GM18520 (cell line): ENCODE measurements at regions not wholly inside any gene's neighbourhood (a gene's known extent, or its start where the extent isn't known, plus 50 kb on each side); places are given as distances from the start of the nearest gene placed in this dataset.
"Not testable (repeated sequence)": the region's sequence is repeated elsewhere in the genome, so short reads cannot be mapped to it uniquely, and the experiment has no call there.

Experiments used
- ATAC-seq: cut with Tn5 transposase; IDR thresholded peaks from one replicate; pipeline ENCODE4 v1.9.1; 2021; ENCODE audit not compliant: unreplicated experiment

DNA sequence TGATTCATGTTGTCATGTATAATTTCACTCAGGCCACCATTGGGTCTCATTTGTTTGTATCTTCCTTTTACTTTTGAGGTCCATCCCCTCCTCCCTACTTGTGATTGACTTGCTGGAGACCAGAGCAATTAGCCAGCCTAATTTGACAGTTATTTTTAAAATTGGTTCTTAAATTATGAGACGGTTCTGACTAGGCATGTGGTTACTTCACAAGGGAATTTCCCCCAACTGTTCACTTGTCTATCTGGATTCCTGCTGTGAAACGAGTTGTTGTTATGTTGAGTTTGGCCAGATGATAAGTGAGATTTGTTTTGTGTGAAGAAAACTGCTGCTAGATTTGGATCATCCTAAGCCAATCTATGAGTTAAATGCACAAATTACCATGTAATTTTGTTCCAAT, 359.1 kb downstream of the BARHL2 start:
- ATAC-seq, result peak; percentile 56

DNA sequence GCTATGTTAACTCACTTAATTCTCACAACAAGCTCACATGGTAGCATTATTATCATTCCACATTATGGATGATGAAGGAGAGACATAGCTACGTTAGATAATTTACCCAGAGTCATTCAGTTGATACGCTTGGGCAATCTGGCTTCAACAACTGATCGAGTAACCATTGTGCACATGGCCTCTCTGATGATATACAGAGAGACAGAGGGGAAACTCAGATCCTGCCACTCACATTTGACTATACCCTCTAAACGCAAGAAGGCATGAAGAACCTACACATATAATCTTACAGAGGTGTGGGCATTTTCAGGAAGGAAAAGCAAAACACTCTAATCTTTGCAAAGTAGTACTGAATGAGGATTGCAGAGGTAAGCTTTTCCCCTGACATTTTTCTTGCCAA, 360.1 kb downstream of the BARHL2 start:
- ATAC-seq, result no peak

DNA sequence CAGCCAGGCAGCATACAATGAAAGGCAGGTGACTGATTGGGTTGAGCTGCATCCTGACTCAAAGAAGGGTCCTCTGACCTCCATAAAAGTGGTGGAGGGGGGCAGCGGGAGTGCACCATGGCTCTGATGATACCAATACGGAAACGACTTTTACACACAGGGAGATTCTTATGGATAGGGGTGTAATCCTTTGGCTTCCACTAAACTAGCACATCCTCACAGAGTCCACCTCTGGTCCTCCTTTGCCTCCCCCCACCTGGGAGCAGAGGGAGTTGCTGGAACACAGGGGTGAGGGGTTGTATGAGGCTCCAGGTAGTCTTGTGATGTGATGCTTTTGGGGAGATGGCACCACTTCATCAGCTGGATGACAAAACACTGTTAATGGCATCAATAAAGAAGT, 361.0 kb downstream of the BARHL2 start:
- no peak for ATAC-seq

DNA sequence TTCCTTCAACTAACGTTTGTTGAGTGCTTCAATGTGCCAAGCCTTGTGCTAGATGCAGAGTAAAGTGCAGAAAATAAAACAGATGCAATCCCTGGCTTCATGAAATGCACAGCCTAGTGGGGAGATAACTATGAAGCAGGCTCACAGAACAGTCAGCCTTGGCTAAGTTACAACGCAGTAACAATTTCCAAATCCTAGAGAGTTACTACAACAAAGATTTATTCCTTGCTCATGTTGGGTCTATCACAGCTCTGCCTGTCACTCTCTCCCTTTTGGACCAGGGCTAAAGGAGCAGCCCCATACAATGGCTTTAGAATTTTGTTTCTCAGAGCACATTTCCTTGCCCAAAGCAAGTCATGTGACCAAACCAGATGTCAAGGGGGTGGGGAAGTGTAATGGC, 359.8 kb downstream of the ZNF326 start:
- ATAC-seq, result no peak

DNA sequence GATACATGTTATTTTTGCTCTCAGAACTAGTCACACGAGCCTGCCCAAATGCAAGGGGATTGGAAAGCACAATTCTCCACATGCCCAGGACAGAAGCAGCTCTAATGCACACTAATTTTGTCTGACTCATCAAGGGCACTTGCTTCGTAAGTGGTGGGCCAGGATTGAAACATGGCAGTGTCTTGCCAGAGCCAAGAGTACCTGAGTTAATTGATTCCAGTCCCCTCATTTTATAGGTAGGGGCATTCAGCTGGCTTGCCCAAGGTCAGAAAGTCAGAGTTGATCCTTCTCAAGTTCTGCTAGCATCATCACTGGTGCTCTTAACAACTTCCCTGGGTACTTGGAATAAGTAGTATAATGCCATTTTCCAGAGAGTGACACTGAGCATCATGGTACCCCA, 356.1 kb downstream of the ZNF326 start:
- ATAC-seq, result no peak

DNA sequence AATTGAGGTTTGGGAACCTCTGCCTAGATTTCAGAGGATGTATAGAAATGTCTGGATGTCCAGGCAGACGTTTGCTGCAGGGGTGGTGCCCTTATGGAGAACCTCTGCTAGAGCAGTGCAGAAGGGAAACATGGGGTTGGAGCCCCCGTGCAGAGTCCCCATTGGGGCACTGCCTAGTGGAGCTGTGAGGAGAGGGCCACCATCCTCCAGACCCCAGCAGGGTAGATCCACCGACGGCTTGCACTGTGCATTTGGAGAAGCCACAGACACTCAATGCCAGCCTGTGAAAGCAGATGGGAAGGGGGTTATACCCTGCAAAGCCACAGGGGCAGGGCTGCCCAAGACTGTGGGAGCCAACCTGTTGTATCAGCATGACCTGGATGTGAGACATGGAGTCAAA, 354.6 kb downstream of the ZNF326 start:
- ATAC-seq, result no peak

DNA sequence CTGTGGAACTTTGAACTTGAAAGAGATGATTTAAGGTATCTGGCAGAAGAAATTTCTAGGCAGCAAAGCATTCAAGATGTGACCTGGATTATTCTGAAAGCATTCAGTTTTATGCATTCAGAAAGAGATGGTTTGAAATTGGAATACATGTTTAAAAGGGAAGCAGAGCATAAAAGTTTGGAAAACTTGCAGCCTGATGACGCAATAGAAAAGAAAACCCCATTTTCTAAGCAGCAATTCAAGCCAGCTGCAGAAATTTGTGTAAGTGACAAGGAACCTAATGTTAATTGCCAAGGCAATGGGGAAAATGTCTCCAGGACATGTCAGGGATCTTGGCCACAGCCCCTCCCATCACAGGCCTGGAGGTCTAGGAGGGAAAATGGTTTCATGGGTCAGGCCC, 354.0 kb downstream of the ZNF326 start:
- no peak for ATAC-seq

DNA sequence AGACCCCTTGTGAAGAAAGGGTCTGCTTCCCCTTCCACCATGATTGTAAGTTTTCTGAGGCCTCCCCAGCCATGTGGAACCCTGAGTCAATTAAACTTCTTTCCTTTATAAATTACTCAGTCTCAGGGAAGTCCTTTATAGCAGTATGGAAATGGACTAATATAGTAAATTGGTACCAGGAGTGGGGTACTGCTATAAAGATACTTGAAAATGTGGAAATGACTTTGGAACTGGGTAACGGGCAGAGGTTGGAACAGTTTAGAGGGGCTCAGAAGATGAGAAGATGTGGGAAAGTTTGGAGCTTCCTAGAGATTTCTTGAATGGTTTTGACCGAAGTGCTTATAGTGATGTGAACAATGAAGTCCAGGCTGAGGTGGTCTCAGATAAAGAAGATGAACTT, 353.5 kb downstream of the ZNF326 start:
- ATAC-seq, result not testable (repeated sequence)

DNA sequence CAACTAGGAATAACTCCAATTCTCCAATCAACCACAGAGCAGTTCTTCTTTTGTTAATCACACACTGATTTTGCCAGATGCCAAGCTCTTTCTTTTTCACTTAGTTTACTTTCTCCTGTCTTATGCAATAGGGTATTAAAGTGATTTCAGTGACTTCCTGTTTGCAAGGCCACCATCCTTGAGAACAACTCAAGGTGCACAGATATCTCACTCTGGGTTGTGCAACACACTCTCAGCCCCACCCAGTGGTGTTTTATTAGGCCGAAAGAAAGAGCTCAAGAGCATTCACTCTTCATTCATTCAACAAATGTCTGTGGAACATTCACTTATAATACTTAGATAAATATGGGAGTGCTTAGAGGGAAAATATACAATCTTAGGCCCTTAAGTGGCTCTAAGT, 352.5 kb downstream of the ZNF326 start:
- no peak for ATAC-seq

DNA sequence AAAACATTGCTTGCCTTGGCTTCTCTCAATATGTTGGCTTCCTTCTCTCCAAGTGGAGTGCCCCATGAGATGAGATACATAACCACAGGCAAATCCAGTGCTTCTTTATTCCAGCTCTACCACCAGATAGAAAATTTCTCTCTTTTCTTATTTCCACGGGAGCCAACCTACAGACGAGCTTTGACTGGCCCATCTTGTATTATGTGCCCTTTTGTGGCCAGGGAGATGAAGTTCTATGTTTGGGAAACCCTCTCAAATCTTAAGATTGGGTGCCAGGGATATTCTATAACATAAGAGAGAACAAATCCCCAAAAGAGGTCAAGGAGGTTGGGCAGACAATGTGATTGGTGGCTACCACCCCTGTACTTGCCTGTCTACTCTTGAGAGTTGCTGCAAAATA, 351.8 kb downstream of the ZNF326 start:
- ATAC-seq, result no peak

DNA sequence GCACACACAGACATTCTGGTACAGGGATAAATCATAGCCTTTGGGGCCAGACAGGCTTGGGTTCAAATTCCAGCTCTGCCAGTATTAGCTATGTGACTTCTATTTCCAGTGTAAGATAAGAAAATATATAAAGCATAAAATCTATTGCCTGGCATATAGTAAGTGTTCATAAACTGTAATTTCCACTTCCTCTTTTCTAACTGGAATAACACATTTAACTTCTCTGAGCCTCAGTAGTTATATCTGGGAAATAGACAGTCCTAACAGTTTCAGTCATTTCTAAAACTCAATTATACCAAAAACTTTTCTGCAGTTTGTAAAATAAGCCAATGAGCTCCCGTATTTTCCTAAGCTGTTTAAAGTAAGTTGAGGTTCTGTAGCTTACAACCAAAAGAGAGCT, 351.4 kb downstream of the ZNF326 start:
- no peak for ATAC-seq

DNA sequence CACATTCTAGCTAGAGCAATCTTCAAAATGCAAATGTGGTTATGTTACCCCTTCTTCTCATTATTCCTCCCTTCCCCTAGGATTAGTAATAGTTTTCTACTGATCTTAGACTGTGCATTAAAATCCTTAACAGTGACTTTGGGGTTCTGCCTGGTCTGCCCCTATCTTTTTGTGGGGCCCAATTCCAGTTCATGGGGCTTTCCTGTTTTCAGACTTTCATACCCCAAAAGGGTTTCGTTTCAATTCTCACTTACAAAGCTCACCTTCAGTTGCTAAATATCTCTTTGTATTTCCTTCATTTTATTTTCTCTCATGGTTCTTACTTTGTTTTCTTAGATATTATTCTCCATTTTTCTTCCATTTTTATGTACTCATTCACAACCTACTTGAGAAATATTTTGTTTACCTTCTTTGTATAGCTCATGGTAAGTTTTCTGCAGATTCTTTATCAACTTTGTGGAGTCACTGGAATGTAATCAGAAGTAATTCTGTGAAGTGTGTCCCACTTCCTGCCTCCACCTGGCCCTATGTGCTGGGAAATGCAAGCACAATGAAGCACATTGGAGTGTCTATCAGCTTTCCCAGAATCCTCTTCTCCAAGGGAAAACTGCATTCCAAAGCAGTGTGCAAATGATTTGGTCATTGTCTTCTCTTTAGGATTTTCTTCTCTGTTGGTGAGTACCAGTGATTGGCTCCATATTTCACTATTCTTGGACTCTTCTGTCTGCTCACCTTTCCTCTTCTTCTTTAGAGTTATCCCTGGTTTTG, 350.2 kb downstream of the ZNF326 start:
- ATAC-seq, result no peak

DNA sequence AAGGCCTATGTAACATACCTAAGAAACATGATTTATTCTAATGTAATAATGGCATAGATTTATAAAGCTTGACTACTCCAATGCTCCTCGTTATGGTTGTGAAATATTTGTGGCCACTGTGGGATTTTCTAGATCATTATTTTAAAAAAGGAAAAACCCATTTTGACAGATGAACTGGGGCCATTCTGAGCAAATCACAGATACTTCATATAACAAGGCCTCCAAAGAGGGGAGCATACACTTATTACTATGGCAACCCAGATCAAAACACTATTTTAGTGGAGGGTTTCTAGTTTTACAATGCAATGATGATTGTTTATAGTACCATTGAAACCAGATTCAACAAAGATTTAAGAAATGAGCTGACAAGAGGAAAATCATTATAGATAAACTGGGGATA, 346.6 kb downstream of the ZNF326 start:
- ATAC-seq, result no peak

DNA sequence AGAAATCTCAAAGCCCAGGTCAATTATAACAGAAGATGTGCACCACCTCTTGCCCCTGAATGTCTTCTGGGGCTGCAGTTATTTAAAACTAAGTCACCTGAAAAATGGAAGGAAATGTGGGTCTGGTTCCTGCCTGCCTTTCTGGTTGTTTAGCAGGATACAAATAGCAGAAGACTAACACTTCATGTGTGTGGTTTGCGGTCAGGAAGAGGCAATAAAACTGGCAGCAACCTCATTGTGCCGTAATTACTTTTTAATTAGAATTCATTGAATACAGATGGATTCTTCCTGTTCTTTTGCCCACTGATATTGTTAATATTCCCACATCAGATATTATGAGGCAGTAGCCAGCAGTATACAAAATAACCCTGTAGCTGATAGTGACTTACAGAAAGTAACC, 345.7 kb downstream of the ZNF326 start:
- ATAC-seq, result no peak

DNA sequence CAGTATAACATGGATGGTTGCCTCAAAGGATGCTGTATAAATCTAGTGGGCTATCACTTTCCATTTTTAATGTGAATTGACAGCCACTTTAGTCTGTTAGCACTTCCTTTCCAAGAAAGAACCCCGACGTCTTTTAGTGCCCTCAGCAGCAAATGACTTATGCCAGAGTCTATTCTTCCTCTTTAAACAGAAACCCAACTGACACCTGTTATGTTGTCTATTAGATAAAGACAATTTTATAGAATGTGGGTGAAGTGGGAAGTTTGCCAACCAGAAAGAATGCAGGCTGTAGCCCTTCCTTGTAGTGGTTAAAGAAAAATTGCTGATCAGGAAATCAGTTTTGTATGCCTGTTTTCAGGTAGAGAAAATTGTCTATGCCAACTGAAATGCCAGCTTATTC, 344.9 kb downstream of the ZNF326 start:
- ATAC-seq, result no peak

DNA sequence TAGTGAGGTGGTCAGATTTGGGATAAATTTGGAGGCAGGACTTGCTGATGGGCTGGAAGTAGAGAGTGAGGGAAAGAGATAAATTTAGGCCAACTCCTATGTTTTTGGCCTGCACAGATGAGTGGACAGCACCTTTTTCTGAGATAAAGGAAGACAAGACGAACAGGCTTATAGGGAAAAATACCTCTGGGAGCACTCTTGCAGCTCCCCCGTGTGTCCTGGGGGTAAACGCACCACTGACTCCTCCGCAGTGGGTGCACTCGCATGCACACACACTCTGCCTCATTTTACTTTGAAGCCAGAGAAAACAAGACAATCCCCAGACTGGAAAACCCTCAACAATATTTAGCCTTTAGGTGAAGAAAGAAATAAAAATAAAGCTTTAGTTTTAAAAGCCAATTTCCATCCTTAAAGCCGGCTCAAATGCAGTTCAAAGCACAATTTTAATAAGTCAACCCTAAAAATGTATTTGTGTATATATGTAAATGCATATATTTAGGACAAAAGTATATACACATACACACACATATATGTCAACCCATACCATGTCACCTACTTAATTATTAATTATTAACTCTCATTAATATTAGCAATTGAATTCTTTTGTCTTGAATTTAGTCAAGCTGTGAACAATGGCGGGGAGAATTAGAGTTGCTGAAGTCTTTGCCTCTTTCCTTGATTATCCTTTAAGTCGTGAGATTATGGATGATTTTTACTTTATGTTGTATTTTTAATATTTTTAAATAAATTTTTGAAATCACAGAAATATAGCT, 341.8 kb downstream of the ZNF326 start:
- ATAC-seq, result no peak

DNA sequence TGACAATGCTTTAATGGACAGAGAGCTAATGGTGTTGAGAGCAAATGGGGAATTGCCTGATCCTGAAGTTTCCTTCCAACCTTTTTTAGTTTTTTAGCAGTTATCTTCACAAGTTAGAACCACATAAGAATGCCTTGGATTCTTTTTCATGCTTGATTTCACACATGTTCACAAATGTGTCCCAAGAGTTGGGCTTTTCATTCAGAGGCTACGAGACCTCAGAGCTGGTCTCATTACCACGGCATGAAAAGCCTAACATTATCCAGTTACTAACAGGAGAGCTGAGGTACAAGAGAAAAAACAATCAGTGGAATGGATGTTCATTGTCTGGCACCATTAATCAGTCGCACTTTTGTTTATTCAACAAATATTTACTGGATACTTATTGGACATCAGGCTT, 340.6 kb downstream of the ZNF326 start:
- ATAC-seq, result no peak

DNA sequence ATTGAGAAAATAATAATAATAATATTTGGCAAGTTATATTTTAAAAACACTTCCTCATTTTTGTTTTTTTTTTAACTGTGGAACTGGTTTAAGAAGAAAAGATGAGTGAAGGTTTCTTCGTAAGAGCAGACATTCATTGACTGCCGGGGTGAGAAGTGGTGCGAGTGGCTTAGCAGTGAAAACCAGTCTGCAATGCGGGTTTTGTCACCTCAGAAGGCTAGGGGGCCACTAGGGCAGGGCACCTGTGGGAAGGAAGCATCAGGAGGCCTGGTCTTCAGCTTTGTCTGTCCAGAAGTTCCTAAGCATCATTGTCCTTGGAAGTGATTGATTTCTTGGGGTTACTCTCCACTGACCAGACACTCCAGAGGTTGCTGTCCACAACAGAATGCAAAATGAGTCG, 339.2 kb downstream of the ZNF326 start:
- no peak for ATAC-seq

DNA sequence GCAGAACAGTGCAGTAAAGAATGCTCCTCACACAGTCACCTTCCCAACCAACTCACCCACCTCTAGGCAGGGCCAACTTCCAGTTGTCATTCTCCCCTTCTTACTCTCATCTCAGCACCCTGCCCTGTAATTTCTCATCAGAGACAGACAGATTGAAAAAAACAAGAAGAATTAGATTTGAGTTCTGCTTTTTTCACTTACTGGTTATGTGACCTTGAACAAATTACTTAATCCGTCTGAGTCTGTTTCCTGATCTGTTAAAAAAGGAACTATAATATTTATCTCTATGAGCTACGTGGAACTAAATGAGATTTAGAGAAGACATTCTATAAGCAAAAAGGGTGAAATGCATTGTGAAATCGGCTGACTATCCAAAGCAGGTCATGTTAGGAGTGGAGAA, 330.3 kb downstream of the ZNF326 start:
- ATAC-seq, result no peak

DNA sequence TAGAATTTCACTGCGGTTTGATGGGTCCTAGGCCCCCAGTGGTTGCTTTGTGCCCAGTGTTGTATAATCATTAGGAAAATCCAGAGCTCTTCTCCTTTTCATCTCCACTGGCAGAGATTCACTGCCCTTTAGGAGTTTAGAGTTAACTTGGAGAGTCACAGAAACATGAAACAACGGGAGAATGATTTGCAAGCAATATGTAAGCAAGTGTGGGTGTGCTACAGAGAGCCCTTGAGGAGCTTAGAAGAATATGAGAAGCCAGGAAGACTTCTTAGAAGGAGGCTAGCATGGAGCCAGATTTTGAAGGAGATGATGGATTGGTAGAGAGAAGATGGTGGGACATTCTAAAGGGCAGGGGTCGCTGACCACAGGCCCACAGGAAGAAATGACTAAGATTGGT, 327.3 kb downstream of the ZNF326 start:
- ATAC-seq, result no peak

DNA sequence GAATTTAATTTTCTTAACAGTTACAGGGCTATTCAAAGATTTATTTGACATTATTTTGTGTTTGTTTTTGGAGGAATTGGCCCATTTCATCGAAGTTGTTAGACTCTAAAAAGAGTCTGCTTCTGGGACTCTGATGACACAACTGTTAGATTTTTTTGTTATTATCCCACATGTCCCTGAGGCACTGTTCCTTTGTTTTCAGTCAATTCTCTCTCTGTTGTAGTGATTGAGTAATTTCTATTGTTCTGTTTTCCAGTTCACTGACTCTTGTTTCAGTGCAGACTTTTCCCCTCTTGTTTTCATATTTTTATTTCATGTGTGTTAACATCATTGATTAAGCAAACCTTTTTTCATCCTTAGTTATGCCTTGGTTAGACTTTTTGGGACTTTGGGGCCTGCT, 325.0 kb downstream of the ZNF326 start:
- ATAC-seq, result no peak

DNA sequence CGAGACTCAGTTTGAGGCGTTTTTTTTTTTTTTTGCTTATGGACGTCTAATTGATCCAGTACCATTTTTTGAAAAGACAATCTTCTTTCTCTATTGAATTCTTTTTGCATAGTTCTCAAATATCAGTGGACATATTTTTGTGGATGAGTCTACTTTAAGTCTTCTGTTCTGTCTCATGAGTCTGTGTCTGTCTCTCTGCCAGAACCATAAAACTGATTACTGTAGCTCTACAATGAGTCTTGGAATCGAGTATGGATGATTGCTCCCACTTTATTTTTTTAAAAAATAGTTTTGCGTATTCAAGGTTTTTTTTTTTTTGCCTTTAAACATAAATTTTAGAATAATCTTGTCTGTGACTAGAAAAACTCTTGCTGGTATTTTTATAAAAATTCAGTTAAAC, 323.5 kb downstream of the ZNF326 start:
- no peak for ATAC-seq

DNA sequence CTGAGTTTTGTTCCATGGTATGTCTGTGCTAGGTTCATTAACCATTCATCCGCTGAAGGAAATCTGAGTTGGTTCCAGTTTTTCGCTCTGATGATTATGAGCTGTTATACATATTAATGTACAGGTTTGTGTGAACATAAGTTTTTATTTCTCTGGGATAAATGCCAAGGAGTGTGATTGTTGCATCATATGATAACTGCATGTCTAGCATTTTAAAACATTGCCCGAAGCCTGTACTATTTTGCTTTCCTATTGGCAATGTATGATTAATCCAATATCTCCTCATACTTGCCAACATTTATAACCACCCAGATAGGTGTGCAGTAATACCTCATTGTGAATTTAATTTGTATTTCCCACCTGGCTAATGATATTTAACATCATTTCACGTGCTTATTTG, 322.7 kb downstream of the ZNF326 start:
- ATAC-seq, result no peak
